H1 (cell line): ENCODE measurements at regions not wholly inside any gene's neighbourhood (a gene's known extent, or its start where the extent isn't known, plus 50 kb on each side); places are given as distances from the start of the nearest gene placed in this dataset.

Experiments used
- CTCF ChIA-PET: fragments of 300-600 bp; sonication (Branson Sonifier 250); formaldehyde crosslinking; loops from one replicate; lab custom pipeline; 2021; ENCODE audit not compliant: partially characterized antibody; lab: Charles Lee
- POLR2A ChIA-PET: fragments of 300-600 bp; sonication (Branson Sonifier 250); formaldehyde crosslinking; loops from one replicate; lab custom pipeline; 2021; ENCODE audit warnings: inconsistent platforms; ENCODE audit not compliant: partially characterized antibody; lab: Charles Lee
- DNase-seq, 2 experiments: peaks; one replicate each; pipeline versions ENCODE4 v3.0.0 to v3.0.0-alpha.2; 2010 to 2022; ENCODE audit warnings: low spot score in 2 of 2, low read depth in 1 of 2, mixed read lengths in 1 of 2
- FAIRE-seq: peaks from 2 replicates; lab custom pipeline; 2011; peaks lifted over from hg19 to GRCh38; lab: Jason Lieb, UNC
- H2AFZ ChIP-seq: 2 replicates; pipeline ENCODE4 v1.8.1; 2012; ENCODE audit warnings: low read length, inconsistent platforms
- H2AK5ac ChIP-seq: 2 replicates; pipeline ENCODE4 v1.6.1; 2013; ENCODE audit warnings: low read depth, low read length
- H2BK120ac ChIP-seq: replicated peaks from 2 replicates; pipeline ENCODE3; 2013; ENCODE audit warnings: low read depth, low read length, inconsistent platforms
- H2BK12ac ChIP-seq: 2 replicates; pipeline ENCODE4 v1.6.1; 2013; ENCODE audit warnings: low read depth, low read length
- H2BK15ac ChIP-seq: 2 replicates; pipeline ENCODE4 v1.6.1; 2013; ENCODE audit warnings: low read length
- H2BK20ac ChIP-seq: 2 replicates; pipeline ENCODE4 v1.6.1; 2013; ENCODE audit warnings: low read length
- H2BK5ac ChIP-seq: 2 replicates; pipeline ENCODE4 v1.6.1; 2013; ENCODE audit warnings: low read depth, low read length
- H3K14ac ChIP-seq: 2 replicates; pipeline ENCODE4 v1.6.1; 2013; ENCODE audit warnings: inconsistent platforms; ENCODE audit not compliant: insufficient read length
- H3K18ac ChIP-seq: 2 replicates; pipeline ENCODE4 v1.6.1; 2013; ENCODE audit warnings: low read length; ENCODE audit errors: extremely low read depth
- H3K23ac ChIP-seq: 2 replicates; pipeline ENCODE4 v1.6.1; 2013; ENCODE audit warnings: inconsistent platforms; ENCODE audit not compliant: insufficient read length
- H3K23me2 ChIP-seq: 2 replicates; pipeline ENCODE4 v1.6.1; 2013; ENCODE audit warnings: low read depth, low read length
- H3K27ac ChIP-seq: 2 replicates; pipeline ENCODE4 v1.6.1; 2011; ENCODE audit warnings: low read depth, low read length, inconsistent platforms
- H3K27me3 ChIP-seq, 4 experiments: replicated peaks in 1 of 4; 1 replicate in 1 of 4; 2 replicates in 3 of 4; pipeline versions ENCODE4 v1.6.1 to v1.8.1; 2011 to 2013; ENCODE audit warnings: low read length in 3 of 4, mild to moderate bottlenecking in 3 of 4, inconsistent platforms in 2 of 4, mixed read lengths in 2 of 4, moderate library complexity in 1 of 4; ENCODE audit not compliant: control insufficient read depth in 3 of 4, insufficient read depth in 3 of 4; ENCODE audit errors: extremely low read depth in 1 of 4
- H3K36me3 ChIP-seq, 4 experiments: 2 replicates each; pipeline versions ENCODE4 v1.6.1 to v1.8.1; 2011 to 2013; ENCODE audit warnings: mild to moderate bottlenecking in 4 of 4, low read length in 3 of 4, moderate library complexity in 2 of 4, control low read depth in 1 of 4, inconsistent platforms in 1 of 4; ENCODE audit not compliant: insufficient read depth in 4 of 4, control insufficient read depth in 2 of 4
- H3K4ac ChIP-seq: replicated peaks from 2 replicates; pipeline ENCODE3; 2013; ENCODE audit warnings: low read length, low read depth, mixed read lengths, inconsistent platforms; ENCODE audit not compliant: insufficient read length
- H3K4me1 ChIP-seq, 4 experiments: replicated peaks in 1 of 4; 1 replicate in 1 of 4; 2 replicates in 3 of 4; pipeline versions ENCODE4 v1.6.1 to v1.8.1; 2011 to 2013; ENCODE audit warnings: low read length in 3 of 4, inconsistent platforms in 2 of 4, mixed read lengths in 1 of 4; ENCODE audit not compliant: insufficient read depth in 4 of 4, control insufficient read depth in 3 of 4
- H3K4me2 ChIP-seq, 2 experiments: 2 replicates each; pipeline versions ENCODE4 v1.6.1 to v1.8.1; 2011 to 2013; ENCODE audit warnings: low read depth in 2 of 2, low read length in 2 of 2, control low read depth in 1 of 2, inconsistent platforms in 1 of 2, mild to moderate bottlenecking in 1 of 2; ENCODE audit not compliant: insufficient read depth in 1 of 2
- H3K4me3 ChIP-seq, 4 experiments: fragments of 200-600, 300-600 bp in 1 of 4; sonication (generic), shearing (Covaris generic), sonication (Bioruptor Twin) in 1 of 4; 2 replicates each; pipeline versions ENCODE4 v1.5.1 to v1.8.1; 2011 to 2016; ENCODE audit warnings: low read length in 4 of 4, low read depth in 3 of 4, control low read depth in 2 of 4, inconsistent platforms in 2 of 4, mild to moderate bottlenecking in 2 of 4, mixed read lengths in 1 of 4, moderate library complexity in 1 of 4; ENCODE audit not compliant: insufficient read depth in 2 of 4; ENCODE audit errors: extremely low read depth in 1 of 4
- H3K56ac ChIP-seq: replicated peaks from 2 replicates; pipeline ENCODE3; 2013; ENCODE audit warnings: low read depth, mild to moderate bottlenecking, mixed read lengths, low read length, inconsistent platforms; ENCODE audit not compliant: insufficient read length
- H3K79me1 ChIP-seq: 2 replicates; pipeline ENCODE4 v1.6.1; 2013; ENCODE audit warnings: low read depth, low read length, control low read depth
- H3K79me2 ChIP-seq, 2 experiments: 2 replicates each; pipeline versions ENCODE4 v1.6.1 to v1.8.1; 2012 to 2013; ENCODE audit warnings: low read length in 2 of 2, mild to moderate bottlenecking in 2 of 2, inconsistent platforms in 1 of 2; ENCODE audit not compliant: insufficient read depth in 2 of 2, control insufficient read depth in 1 of 2
- H3K9ac ChIP-seq, 4 experiments: replicated peaks in 1 of 4; 1 replicate in 1 of 4; 2 replicates in 3 of 4; pipeline versions ENCODE4 v1.6.1 to v1.8.1; 2011 to 2013; ENCODE audit warnings: low read depth in 3 of 4, low read length in 3 of 4, control low read depth in 2 of 4, mild to moderate bottlenecking in 2 of 4, moderate library complexity in 2 of 4, inconsistent platforms in 1 of 4; ENCODE audit errors: extremely low read depth in 1 of 4
- H3K9me3 ChIP-seq, 2 experiments: 2 replicates each; pipeline versions ENCODE4 v1.6.1 to v1.8.1; 2012 to 2013; ENCODE audit warnings: mild to moderate bottlenecking in 2 of 2, moderate library complexity in 2 of 2, control low read depth in 1 of 2, inconsistent platforms in 1 of 2, low read depth in 1 of 2, low read length in 1 of 2, mixed read lengths in 1 of 2; ENCODE audit not compliant: insufficient read depth in 2 of 2
- H4K20me1 ChIP-seq, 2 experiments: replicated peaks in 1 of 2; 2 replicates each; pipeline versions ENCODE3 to v1.8.1; 2011 to 2013; ENCODE audit warnings: inconsistent platforms in 2 of 2, low read length in 2 of 2, mild to moderate bottlenecking in 1 of 2; ENCODE audit not compliant: insufficient read depth in 2 of 2, control insufficient read depth in 1 of 2
- H4K5ac ChIP-seq: 2 replicates; pipeline ENCODE4 v1.6.1; 2013; ENCODE audit warnings: low read length, low read depth, mixed read lengths, inconsistent platforms; ENCODE audit not compliant: insufficient read length
- H4K8ac ChIP-seq: 2 replicates; pipeline ENCODE4 v1.8.0; 2013; ENCODE audit warnings: mild to moderate bottlenecking, moderate library complexity, low read length, inconsistent platforms; ENCODE audit not compliant: insufficient read depth; ENCODE audit errors: extremely low read depth
- H4K91ac ChIP-seq: replicated peaks from 2 replicates; pipeline ENCODE3; 2013; ENCODE audit warnings: low read length, mixed read lengths, inconsistent platforms; ENCODE audit not compliant: insufficient read length
- YY1 ChIP-seq: IDR thresholded peaks from 2 replicates; pipeline ENCODE4 v1.6.1; 2011; ENCODE audit warnings: low read depth, mild to moderate bottlenecking, low read length
- WGBS, 2 experiments: shearing (Covaris generic) in 1 of 2; methylation state at CpG; one replicate each; pipeline versions ENCODE4 v1.1.6 to v1.1.7; 2013 to 2015; ENCODE audit warnings: low lambda C conversion rate in 2 of 2, mixed read lengths in 2 of 2, inconsistent platforms in 1 of 2, low coverage in 1 of 2, missing lambda C conversion rate in 1 of 2; ENCODE audit not compliant: insufficient replicate concordance in 2 of 2, insufficient coverage in 1 of 2, insufficient read length in 1 of 2; ENCODE audit errors: extremely low coverage in 1 of 2, missing lambda C conversion rate in 1 of 2; 5-methylcytosine and 5-hydroxymethylcytosine counted together

DNA sequence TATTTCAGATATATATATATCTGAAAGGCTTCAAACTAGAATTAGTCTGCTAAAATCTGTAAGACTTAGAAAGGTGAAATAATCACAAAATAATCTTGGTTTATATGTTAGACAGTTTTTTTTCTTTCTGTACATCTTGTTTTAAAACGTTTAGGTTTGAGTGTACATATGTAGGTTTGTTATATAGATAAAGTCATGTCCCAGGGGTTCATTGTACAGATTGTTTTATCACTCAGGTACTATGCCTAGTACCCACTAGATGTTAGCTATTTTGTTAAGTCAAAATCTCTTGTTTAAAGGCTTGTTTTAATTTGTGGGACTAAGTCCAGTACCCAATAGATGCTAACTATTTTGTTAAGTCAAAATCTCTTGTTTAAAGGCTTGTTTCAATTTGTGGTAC, 1339.0 kb upstream of the CITED2 start:
- DNase-seq (no peak), FAIRE-seq (no peak)
- Histone ChIP-seq H2AFZ (no peak overlapping the region), H3K4ac (no peak overlapping the region), H3K18ac (no peak overlapping the region), H3K4me2 (no peak overlapping the region), H2BK15ac (no peak overlapping the region), H4K8ac (no peak overlapping the region), H4K91ac (no peak overlapping the region), H2BK12ac (no peak overlapping the region), H4K20me1 (no peaks in the 10 kb centered on the region), H3K14ac (no peak overlapping the region), H3K79me1 (no peaks in the 10 kb centered on the region), H4K5ac (no peak overlapping the region), H2BK5ac (no peak overlapping the region), H3K27ac (no peak overlapping the region), H3K9me3 (no peaks in the 10 kb centered on the region; a peak in 1 of 4 replicates), H2BK120ac (no peak overlapping the region), H2BK20ac (no peak overlapping the region), H3K4me1 (no peaks in the 10 kb centered on the region), H3K9ac (no peak overlapping the region), H3K23me2 (no peaks in the 10 kb centered on the region), H3K79me2 (no peaks in the 10 kb centered on the region), H3K27me3 (no peaks in the 10 kb centered on the region), H3K56ac (no peak overlapping the region), H2AK5ac (no peak overlapping the region), H3K4me3 (no peak overlapping the region), H3K23ac (no peak overlapping the region), H3K36me3 (no peaks in the 10 kb centered on the region)
- no peak for TF ChIP-seq YY1
- WGBS, 2 experiments: 89% methylated on average over 1 of the region's 1 CpG; no CpG with 5 or more reads in 1 of the 2 experiments
- POLR2A ChIA-PET: no interaction called here
- CTCF ChIA-PET: no interaction called here
